GM19238 (cell line): ENCODE measurements at regions not wholly inside any gene's neighbourhood (a gene's known extent, or its start where the extent isn't known, plus 50 kb on each side); places are given as distances from the start of the nearest gene placed in this dataset.

Experiments used
- DNase-seq: peaks from one replicate; pipeline ENCODE4 v3.0.0; 2011; ENCODE audit warnings: low spot score; ENCODE audit not compliant: insufficient read length

GRCh38 chr7:41878309-41879295, 175.7 kb upstream of the INHBA start:
- no peak for DNase-seq

GRCh38 chr7:41877118-41877517, 174.2 kb upstream of the INHBA start:
- no peak for DNase-seq

GRCh38 chr7:41875513-41875912, 172.6 kb upstream of the INHBA start:
- no peak for DNase-seq

GRCh38 chr7:41874201-41874785, 171.4 kb upstream of the INHBA start:
- no peak for DNase-seq

DNA sequence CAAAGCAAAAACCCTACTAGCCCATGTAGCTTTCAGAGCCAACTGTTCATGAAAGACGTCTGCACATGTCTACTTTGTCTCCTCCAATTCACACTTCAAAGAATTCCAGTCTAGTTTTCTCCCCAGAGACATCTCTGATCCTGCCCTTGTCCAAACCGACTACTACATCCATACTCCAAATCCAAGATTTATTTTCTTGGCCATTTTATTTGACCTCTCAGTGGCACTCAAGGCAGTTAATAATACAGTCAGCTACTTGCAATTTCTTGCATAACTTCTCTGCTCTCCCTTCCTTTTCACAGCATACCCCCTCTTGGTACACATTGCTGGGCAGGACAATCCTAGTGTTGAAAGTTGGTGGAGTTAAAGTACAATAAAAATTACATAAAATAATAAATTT, 170.9 kb upstream of the INHBA start:
- DNase-seq: no peak

GRCh38 chr7:41872966-41873365, 170.1 kb upstream of the INHBA start:
- DNase-seq: no peak

DNA sequence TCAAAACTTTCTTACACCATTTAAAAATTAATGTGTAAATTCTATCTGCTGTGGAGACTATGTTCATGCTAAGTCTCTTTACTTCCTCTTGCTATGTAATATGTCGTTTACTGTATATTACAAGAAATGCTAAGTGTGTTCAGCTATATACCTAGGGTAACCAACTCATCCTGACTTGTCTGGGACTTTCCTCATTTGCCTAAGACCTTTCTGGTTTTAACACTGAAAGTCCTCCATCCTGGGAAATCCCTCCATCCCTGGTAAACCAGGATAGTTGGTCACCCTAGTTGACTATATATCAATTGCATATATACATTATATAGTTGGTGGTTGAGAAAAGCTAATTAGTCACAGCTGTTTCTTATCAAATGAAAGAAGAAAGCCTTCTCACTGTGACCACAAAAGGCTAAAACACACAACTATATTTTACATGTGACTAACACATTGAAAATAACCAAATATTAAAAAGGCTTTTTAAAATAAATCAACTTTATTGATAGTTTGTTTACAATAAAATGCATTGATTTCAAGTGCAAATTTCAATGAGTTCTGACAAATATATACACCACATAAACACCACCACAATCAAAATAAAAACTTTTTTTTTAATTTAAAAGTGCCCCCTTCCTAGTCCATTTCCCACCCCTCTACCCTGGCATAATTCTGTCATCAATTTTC, 167.7 kb upstream of the INHBA start:
- DNase-seq: no peak

DNA sequence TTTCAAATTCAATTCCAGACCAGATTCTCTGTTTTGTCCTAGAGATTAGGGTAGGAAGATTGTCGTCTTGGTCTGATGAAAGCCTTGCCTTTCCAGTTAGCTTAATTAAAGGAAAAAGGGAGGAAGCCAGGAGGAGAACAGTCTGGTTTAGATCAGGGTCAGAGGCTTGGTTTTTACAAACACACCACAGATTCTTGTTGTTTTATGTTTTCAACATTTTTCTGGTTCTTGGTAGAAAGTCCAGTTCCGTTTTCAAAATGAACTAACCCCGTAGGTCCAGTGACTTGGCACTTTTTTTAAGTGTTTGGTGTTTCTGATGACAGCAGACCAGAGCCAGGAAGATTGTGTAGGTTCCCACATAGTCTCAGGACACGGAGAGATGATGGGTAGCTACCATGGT, 167.1 kb upstream of the INHBA start:
- no peak for DNase-seq

GRCh38 chr7:41869596-41869995, 166.7 kb upstream of the INHBA start:
- no peak for DNase-seq

DNA sequence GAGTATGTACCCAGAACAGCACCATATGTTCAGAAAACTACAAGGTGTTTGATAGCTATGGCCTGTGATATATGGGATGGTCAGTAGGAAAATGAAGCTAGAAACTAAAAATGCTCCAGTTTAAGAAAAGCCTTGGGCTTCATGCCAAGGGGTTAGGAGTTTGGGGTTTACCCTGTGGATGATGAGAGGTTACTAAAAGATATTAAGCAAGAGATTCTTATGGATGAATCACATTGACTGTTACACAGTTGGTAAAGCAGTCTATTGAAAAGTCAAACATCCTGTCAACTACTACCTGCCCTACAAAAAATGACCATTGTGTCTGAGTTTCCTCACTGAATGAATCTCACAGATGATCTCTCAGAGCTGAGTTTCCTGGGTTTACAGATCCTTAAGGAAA, 166.2 kb upstream of the INHBA start:
- DNase-seq: no peak

DNA sequence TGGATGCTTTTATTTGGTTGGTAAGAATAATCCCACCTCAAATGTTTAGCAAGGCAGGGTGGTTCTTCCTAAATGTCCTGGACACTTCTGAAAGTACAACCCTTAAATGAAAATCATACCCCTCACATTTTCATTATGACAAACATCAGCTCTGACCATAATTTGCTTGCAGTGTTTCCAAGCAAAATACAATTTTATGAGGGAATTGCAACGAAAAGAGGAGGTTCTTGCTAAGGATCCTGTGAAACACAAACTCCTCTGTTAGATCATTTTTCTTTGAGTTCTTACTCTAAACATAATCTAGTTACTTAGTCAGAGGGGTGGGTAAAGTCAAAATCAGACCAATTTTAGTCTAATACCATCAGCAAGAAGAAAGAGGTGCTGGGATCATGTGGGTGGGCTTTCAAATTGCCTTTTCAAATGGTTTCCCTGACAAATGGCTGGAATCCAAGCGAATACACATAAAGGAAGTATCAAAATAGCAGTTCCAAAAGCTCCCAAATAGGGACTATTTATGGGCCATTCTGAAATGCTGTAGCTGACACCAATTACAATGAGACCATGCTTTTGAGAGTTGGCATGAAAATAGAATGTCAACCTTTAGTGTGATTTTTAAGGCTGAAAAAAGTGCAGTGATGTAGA, 164.9 kb upstream of the INHBA start:
- no peak for DNase-seq

DNA sequence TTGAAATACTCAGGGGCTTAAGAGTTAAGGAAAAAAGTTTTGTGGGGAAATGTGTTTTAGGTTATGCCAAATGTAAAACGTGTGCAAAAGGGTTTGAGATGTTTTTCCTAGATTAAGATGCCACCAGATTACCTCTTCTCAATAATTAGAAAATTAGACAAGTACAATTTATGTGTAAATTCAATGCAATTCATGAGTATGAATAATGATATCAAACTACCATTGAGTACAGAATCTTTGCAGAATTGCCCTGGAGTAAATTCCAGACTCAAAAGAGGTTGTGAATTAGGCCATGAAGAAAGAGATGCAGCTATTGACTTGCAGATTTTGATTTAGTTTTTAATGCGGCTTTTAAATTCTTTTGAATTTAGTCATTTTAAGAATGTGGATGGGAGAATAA, 159.4 kb upstream of the INHBA start:
- DNase-seq: no peak

DNA sequence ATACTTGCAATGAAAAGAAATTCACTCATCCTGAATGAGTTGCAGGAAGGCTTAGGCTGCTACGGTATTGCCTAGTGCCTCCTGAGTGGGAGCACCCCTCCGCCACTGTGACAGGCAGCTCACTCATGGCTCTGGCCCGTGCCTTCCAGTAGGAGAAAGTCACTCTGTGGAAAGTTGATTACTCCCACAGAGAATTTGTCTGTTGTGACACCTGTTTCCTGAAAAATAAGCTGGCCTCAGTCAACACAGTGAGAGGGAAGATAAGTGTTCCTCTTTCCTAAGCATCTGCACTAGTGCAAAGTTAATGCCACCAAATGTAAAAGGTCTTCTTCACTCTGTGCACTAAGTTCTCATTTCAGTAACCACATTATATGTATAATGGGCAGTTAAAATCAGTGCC, 158.8 kb upstream of the INHBA start:
- DNase-seq: no peak

DNA sequence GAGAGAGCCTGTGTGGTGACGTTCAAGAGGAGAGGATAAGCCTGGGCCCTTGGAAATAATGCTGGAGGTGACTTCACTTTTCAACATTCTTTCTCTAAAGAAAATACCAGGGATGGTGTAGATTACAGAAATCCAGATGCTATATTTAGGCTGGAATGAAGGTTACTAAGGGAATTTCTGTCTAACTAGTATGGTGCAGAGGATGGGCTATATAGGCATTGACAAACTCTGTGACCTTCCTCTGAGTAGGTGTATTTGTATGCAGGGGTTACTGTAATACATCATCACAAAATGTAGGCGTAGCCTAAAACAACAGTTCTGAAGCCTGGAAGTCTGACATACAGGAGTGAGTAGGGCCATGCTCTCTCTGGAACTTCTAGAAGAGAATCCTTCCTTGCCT, 155.3 kb upstream of the INHBA start:
- DNase-seq: no peak

- DNase-seq: no peak
Measured at GRCh38 chr7:41855798-41856197, 152.9 kb upstream of the INHBA start.

- DNase-seq: no peak
Measured at GRCh38 chr7:41847606-41848005, 144.7 kb upstream of the INHBA start.

GRCh38 chr7:41847151-41847550, 144.3 kb upstream of the INHBA start:
- DNase-seq: no peak

DNA sequence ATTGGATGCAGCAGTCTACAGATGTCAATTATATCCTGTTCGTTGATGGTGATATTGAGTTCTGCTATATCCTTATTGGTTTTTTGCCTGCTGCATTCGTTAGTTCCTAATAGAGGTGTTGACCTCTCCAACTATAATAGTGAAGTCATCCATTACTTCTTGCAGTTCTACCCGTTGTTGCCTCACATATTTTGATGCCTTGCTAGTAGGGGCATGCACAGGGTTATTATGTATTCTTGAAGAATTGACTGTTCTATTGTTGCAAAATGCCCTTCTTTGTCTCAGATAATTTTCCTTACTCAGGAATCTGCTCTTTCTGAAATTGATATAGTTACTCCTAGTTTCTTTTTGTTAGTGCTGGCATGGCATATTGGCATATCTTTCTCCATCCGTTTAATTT, 140.1 kb upstream of the INHBA start:
- no peak for DNase-seq

DNA sequence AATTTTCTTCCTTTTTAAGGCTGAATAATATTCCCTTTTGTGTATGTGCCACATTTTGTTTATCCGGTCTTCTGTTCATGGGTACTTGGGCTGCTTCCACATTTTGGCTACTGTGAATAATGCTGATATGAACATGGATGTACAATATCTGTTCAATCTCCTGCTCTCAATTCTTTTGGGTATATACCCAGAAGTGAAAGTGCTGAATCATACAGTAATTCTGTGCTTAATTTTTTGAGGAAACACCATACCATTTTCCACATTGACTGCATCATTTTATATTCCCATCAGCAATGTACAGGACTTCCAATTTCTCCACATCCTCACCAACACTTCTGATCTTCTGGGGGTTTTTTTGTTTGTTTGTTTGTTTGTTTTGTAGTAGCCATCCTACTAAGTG, 135.0 kb upstream of the INHBA start:
- no peak for DNase-seq

DNA sequence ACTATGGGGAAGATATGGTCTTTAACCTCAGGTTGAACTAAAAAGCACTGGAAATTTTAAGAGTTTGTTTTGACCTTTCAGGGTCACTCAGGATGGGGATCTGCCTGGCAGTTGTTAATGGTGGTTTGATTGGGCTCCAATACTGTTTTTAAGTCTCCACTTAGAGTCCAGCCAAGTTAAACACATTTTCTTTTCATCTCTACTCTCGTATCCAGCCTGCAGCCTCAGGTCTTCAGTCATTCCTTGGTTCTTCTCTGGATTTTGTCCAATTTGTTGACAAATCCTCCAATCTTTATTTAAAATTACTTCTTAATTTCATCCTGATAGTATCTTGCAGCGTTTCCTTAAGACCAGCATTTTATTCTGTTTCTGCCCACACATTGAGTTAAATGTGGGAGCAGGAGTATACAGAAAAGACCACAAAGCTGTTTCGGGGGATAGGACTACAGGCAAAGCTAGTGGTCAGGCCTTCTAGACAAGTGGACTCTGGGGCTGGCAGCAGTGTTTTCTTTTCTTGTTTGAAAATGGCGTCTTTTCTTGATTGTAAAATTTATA, 133.2 kb upstream of the INHBA start:
- no peak for DNase-seq
